A673 (cell line): ENCODE measurements at regions not wholly inside any gene's neighbourhood (a gene's known extent, or its start where the extent isn't known, plus 50 kb on each side); places are given as distances from the start of the nearest gene placed in this dataset.

Experiments used
- BruUV-seq: library from RNA; stranded (reverse); fragments of 400-500 nt; replicated peaks from 2 replicates; lab custom pipeline; 2021; lab: Mats Ljungman, UMichigan
- CTCF ChIA-PET: fragments of 300-600 bp; sonication (Branson Sonifier 250); formaldehyde crosslinking; loops from one replicate; lab custom pipeline; 2022; ENCODE audit warnings: antibody characterized with exemption; lab: Charles Lee
- POLR2A ChIA-PET: fragments of 300-600 bp; sonication (Branson Sonifier 250); formaldehyde crosslinking; loops from one replicate; lab custom pipeline; 2022; ENCODE audit warnings: antibody characterized with exemption; ENCODE audit not compliant: low non-redundant PET; lab: Charles Lee
- DNase-seq: peaks from one replicate; pipeline ENCODE4 v3.0.0-alpha.2; 2015; ENCODE audit warnings: low spot score
- H3K27ac ChIP-seq: fragments of 200-600 bp; sonication (generic); 2 replicates; pipeline ENCODE4 v1.5.1; 2016; ENCODE audit warnings: mixed run types, low read depth, mild to moderate bottlenecking, mixed read lengths, antibody characterized with exemption, low read length; ENCODE audit not compliant: poor library complexity, severe bottlenecking
- H3K27me3 ChIP-seq: fragments of 200-600 bp; sonication (generic); replicated peaks from 2 replicates; pipeline ENCODE4 v1.6.1; 2017; ENCODE audit warnings: mixed run types, low read depth, mild to moderate bottlenecking, mixed read lengths, antibody characterized with exemption, low read length; ENCODE audit not compliant: insufficient read depth, poor library complexity
- H3K36me3 ChIP-seq: fragments of 200-600 bp; sonication (generic); 2 replicates; pipeline ENCODE4 v1.6.1; 2016; ENCODE audit warnings: mixed run types, mild to moderate bottlenecking, mixed read lengths, antibody characterized with exemption, low read length; ENCODE audit not compliant: insufficient read depth, poor library complexity, severe bottlenecking
- H3K4me1 ChIP-seq: fragments of 200-600 bp; sonication (generic); 2 replicates; pipeline ENCODE4 v1.6.1; 2017; ENCODE audit warnings: mixed run types, mild to moderate bottlenecking, mixed read lengths, antibody characterized with exemption, low read length; ENCODE audit not compliant: insufficient read depth, poor library complexity, severe bottlenecking
- H3K4me3 ChIP-seq: fragments of 200-600 bp; sonication (generic); 2 replicates; pipeline ENCODE4 v1.5.1; 2016; ENCODE audit warnings: low read depth, mixed run types, mild to moderate bottlenecking, mixed read lengths, low read length; ENCODE audit not compliant: poor library complexity, severe bottlenecking
- H3K9me3 ChIP-seq: fragments of 200-600 bp; sonication (generic); 2 replicates; pipeline ENCODE4 v1.6.1; 2016; ENCODE audit warnings: mixed run types, low read depth, mild to moderate bottlenecking, mixed read lengths, antibody characterized with exemption, low read length; ENCODE audit not compliant: poor library complexity, severe bottlenecking
- EZH2 ChIP-seq: fragments of 200-600 bp; sonication (generic); IDR thresholded peaks from 2 replicates; pipeline ENCODE4 v1.6.1; 2017; ENCODE audit warnings: borderline replicate concordance, low read depth, mild to moderate bottlenecking, mixed read lengths, antibody characterized with exemption, low read length; ENCODE audit not compliant: poor library complexity, severe bottlenecking
- intact Hi-C: fragments of 100-400 bp; cut with micrococcal nuclease; formaldehyde crosslinking; loops from one replicate; pipeline ENCODE4 v1.10.0; 2022; ENCODE audit not compliant: unreplicated experiment
- TF ChIP-seq, protein P1 (sequence below): fragments of 300-800, 200-600 bp; sonication (generic); conservative IDR thresholded peaks from 2 replicates; pipeline ENCODE4 v1.5.1; 2017; ENCODE audit warnings: low read depth, mild to moderate bottlenecking, antibody characterized with exemption, low read length, moderate library complexity, mixed read lengths

DNA sequence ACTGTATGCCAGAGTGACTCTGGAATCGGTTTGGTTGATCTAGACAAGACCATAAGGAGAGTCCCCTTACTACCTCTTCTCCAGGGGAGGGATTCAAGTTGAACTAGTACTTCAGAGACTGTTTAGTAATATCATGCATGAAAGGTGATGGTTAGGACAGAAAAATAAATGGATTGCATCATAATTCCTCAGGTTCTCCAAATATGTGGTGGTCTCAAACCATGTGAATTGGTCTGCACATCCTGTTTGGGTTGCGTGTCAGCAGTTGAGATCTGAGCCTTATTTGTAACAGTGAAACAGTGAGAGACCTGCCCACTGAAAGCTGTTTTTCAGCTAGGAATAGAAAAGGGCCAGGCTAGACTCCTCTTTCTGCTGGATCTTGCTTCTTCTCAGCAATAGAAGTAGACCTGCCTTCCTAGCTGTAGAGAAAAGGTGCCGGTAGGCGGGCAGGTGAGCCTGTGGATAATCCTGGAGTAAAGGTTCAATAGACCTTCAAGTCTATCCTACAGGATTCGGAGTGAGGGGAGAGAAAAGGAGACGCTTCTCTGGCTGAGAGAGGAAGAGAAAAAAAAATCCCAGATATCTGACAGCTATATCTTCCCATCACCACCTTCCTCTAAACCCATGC lies 258.5 kb upstream of the E2F7 start:
- BruUV-seq: no TSS peak
- no peak overlapping the region for H3K27ac ChIP-seq

DNA sequence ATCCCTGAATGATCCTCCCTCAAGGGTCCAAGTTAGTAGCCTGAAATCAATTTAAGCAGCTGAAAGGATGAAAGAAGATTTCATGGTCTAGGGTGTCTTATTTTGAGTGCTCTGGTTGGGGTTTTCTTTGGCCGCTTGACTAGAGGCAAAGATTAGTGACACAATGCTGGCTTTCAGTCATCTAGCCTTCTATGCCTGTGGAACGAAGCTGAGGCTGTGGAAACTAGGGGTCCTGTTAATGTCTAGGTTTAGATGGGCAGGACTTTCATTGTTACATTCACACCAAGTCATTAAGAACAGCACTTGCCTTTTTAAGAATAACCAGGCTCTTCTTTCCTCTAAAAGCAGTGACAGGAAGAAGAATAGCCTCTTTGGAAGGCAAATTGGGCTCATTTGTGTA lies 253.8 kb upstream of the E2F7 start:
- H3K27ac ChIP-seq: no peak overlapping the region
- H3K27me3 ChIP-seq: peaks cover 8% of the 10 kb centered on the region
- H3K36me3 ChIP-seq: no peaks in the 10 kb centered on the region
- intact Hi-C loops: no loop called here
- DNase-seq: no peak
- CTCF ChIA-PET: no interaction called here
- H3K9me3 ChIP-seq: no peaks in the 10 kb centered on the region
- TF ChIP-seq, protein P1, sequence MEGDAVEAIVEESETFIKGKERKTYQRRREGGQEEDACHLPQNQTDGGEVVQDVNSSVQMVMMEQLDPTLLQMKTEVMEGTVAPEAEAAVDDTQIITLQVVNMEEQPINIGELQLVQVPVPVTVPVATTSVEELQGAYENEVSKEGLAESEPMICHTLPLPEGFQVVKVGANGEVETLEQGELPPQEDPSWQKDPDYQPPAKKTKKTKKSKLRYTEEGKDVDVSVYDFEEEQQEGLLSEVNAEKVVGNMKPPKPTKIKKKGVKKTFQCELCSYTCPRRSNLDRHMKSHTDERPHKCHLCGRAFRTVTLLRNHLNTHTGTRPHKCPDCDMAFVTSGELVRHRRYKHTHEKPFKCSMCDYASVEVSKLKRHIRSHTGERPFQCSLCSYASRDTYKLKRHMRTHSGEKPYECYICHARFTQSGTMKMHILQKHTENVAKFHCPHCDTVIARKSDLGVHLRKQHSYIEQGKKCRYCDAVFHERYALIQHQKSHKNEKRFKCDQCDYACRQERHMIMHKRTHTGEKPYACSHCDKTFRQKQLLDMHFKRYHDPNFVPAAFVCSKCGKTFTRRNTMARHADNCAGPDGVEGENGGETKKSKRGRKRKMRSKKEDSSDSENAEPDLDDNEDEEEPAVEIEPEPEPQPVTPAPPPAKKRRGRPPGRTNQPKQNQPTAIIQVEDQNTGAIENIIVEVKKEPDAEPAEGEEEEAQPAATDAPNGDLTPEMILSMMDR: no peak
- no peak for TF ChIP-seq EZH2
- no peaks in the 10 kb centered on the region for H3K4me1 ChIP-seq
- H3K4me3 ChIP-seq: no peak overlapping the region
- POLR2A ChIA-PET: no interaction called here
- no TSS peak for BruUV-seq

More for the DNA sequence above, 258.5 kb upstream of the E2F7 start:
- H3K4me1 ChIP-seq: no peaks in the 10 kb centered on the region
- H3K4me3 ChIP-seq: no peak overlapping the region
- no peaks in the 10 kb centered on the region for H3K36me3 ChIP-seq
- no peak for DNase-seq
- no peaks in the 10 kb centered on the region for H3K9me3 ChIP-seq
- intact Hi-C loops: loop anchor here (2.0 kb wide), 1 partner anchor 171 kb away; no protein-coding TSS in a partner anchor
- TF ChIP-seq EZH2: no peak
- TF ChIP-seq, protein P1: no peak
- ChIA-PET POLR2A (no interaction called here), CTCF (interaction anchor here (1.1 to 2.1 kb wide), 2 partner anchors 171 to 361 kb away, joined by 6 read pairs; no protein-coding TSS in a partner anchor)
- H3K27me3 ChIP-seq: peaks cover 49% of the 10 kb centered on the region

DNA sequence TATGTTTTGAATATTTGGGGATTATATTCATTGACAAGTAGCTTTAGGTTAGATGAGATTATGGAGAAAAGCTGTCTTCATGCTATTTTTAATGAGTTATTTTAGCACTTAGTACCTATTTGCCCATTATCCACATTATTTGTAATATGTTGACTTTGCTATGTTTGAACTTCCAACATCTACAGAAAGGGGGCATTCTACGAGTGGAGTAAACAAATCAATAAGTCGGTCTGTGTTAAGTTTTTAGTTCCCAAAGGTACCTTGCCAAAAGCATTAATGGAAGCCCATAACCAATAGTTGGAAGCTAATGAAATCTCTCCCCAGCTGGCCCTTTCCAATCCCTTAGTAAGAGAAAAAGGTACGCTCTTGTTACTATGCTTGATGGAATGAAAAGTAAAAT lies 250.0 kb upstream of the E2F7 start:
- TF ChIP-seq, protein P1: no peak
- TF ChIP-seq EZH2: no peak
- intact Hi-C loops: no loop called here
- no peak overlapping the region for H3K27ac ChIP-seq
- CTCF ChIA-PET: no interaction called here
- no peaks in the 10 kb centered on the region for H3K9me3 ChIP-seq
- H3K36me3 ChIP-seq: no peaks in the 10 kb centered on the region
- no peaks in the 10 kb centered on the region for H3K27me3 ChIP-seq
- DNase-seq: no peak
- POLR2A ChIA-PET: no interaction called here
- no peaks in the 10 kb centered on the region for H3K4me1 ChIP-seq
- no TSS peak for BruUV-seq
- no peak overlapping the region for H3K4me3 ChIP-seq
